ENCODE measurements at regions not wholly inside any gene's neighbourhood (a gene's known extent, or its start where the extent isn't known, plus 50 kb on each side); places are given as distances from the start of the nearest gene placed in this dataset.

DNA sequence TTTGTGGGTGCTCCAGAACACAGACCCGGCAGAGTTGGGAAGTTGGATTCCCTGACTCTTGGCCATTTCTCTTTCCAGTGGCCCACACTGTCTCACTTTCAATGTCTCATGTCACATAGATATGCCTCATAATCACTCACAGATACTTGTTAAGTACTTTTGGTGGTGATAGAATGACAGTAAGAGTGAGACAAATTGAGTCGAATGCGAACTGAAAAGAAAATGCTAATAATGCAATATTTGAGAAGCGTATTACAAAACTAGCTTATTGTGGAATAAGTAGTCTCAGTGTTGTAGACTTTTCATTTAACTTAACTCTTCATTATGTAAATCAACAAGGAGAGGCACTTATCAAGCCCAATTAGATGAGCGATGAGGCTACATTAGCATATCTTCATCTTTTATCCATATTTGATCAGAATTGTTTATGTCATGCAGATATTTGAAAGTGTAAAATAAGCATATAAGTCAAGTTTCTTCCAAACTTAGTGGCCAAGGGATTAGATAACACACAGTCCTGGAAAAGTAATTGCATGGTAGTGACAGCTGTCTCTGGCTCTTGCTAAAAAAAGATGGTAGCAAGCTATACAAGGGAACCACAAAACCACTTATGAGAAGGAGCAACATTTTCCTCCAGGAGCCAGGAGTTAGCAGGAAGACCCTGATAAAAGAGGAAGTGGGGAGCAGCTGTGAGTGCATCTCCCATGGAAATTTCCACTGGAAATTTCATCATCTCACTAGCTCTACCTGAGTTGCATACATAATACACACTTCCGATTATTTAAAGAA, 243.6 kb downstream of the ARRDC4 start:
- ChIA-PET POLR2A (no interaction called here), CTCF (no interaction called here)
- FAIRE-seq, result no peak
- no peak for ATAC-seq
- 42% methylated on average over 6 of the region's 6 CpGs for whole genome bisulfite sequencing (ENCODE audit: missing lambda C conversion rate)
- Histone ChIP-seq H3K4me3 (no peak overlapping the region), H3K4me1 (no peaks in the 10 kb centered on the region), H3K27ac (no peak overlapping the region), H3K4me2 (no peak overlapping the region), H3K9me3 (no peaks in the 10 kb centered on the region)
- no peak for DNase-seq (ENCODE audit: low read depth in 1 of 2, low spot score in 1 of 2)
- TF ChIP-seq MAFK (IDR thresholded peaks at IDR 0.05; ENCODE audit: partially characterized antibody) (peak; percentile 53), CEBPB (IDR thresholded peaks at IDR 0.05) (no peak)

DNA sequence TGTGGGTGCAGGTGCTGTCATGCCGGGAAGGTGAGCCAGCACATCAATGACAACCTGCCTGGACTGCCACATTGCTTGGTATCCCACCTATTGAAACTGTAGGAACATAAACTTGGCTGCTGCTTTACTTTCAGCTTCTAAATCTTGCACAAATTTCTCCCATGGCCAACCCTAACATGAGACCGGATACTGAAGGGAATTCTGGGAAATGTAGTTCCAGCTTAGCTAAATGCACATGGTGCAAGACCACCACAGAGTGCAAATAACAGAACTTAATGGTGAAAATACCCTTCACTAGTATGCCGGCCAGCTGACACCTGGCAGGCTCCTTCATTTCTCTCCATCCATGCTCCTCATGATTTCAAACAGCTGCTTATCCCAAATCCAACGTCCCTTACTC, 247.4 kb downstream of the ARRDC4 start:
- FAIRE-seq (no peak), ATAC-seq (no peak), DNase-seq (ENCODE audit: low read depth in 1 of 2, low spot score in 1 of 2) (no peak)
- H3K4me2 ChIP-seq, result no peak overlapping the region
- WGBS (ENCODE audit: missing lambda C conversion rate), result 5% methylated on average over 4 of the region's 4 CpGs
- ChIA-PET POLR2A (no interaction called here), CTCF (interaction anchor here (1.3 kb wide), 1 partner anchor 8 kb away, joined by 3 read pairs; no protein-coding TSS in a partner anchor)
- H3K27ac ChIP-seq, result no peak overlapping the region
- H3K9me3 ChIP-seq, result no peaks in the 10 kb centered on the region
- H3K4me1 ChIP-seq, result no peaks in the 10 kb centered on the region
- no peak overlapping the region for H3K4me3 ChIP-seq
- TF ChIP-seq CHD4 (IDR thresholded peaks at IDR 0.05; ENCODE audit: borderline replicate concordance) (no peak), TP53 (CRISPR knock-in tag; IDR thresholded peaks at IDR 0.05) (no peak), EHF (CRISPR knock-in tag; IDR thresholded peaks at IDR 0.05) (no peak), MAZ (IDR thresholded peaks at IDR 0.05; ENCODE audit: borderline replicate concordance, low read depth, low read length) (no peak), CBX8 (IDR thresholded peaks at IDR 0.05) (no peak), TFCP2L1 (CRISPR knock-in tag; IDR thresholded peaks at IDR 0.05) (no peak), CBX2 (IDR thresholded peaks at IDR 0.05; ENCODE audit: borderline replicate concordance, low read depth) (no peak), ESRRA (IDR thresholded peaks at IDR 0.05; ENCODE audit: borderline replicate concordance, low read length) (no peak), MYC (IDR thresholded peaks at IDR 0.05; ENCODE audit: borderline replicate concordance, low read length) (no peak)
- TF ChIP-seq, protein P1, sequence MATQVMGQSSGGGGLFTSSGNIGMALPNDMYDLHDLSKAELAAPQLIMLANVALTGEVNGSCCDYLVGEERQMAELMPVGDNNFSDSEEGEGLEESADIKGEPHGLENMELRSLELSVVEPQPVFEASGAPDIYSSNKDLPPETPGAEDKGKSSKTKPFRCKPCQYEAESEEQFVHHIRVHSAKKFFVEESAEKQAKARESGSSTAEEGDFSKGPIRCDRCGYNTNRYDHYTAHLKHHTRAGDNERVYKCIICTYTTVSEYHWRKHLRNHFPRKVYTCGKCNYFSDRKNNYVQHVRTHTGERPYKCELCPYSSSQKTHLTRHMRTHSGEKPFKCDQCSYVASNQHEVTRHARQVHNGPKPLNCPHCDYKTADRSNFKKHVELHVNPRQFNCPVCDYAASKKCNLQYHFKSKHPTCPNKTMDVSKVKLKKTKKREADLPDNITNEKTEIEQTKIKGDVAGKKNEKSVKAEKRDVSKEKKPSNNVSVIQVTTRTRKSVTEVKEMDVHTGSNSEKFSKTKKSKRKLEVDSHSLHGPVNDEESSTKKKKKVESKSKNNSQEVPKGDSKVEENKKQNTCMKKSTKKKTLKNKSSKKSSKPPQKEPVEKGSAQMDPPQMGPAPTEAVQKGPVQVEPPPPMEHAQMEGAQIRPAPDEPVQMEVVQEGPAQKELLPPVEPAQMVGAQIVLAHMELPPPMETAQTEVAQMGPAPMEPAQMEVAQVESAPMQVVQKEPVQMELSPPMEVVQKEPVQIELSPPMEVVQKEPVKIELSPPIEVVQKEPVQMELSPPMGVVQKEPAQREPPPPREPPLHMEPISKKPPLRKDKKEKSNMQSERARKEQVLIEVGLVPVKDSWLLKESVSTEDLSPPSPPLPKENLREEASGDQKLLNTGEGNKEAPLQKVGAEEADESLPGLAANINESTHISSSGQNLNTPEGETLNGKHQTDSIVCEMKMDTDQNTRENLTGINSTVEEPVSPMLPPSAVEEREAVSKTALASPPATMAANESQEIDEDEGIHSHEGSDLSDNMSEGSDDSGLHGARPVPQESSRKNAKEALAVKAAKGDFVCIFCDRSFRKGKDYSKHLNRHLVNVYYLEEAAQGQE (IDR thresholded peaks at IDR 0.05), result no peak

GRCh38 chr15:98213346-98213979, 253.0 kb downstream of the ARRDC4 start:
- Histone ChIP-seq H3K4me2 (no peak overlapping the region), H3K27ac (no peak overlapping the region), H3K4me1 (no peaks in the 10 kb centered on the region), H3K9me3 (no peaks in the 10 kb centered on the region), H3K4me3 (no peak overlapping the region)
- ChIA-PET POLR2A (no interaction called here), CTCF (interaction anchor here (0.9 to 1.0 kb wide), 3 partner anchors 9 to 208 kb away, joined by 3 read pairs; no protein-coding TSS in a partner anchor)
- DNase-seq (ENCODE audit: low read depth in 1 of 2, low spot score in 1 of 2) (no peak), FAIRE-seq (no peak), ATAC-seq (no peak)
- 27% methylated on average over 6 of the region's 6 CpGs for WGBS (ENCODE audit: missing lambda C conversion rate)
- TF ChIP-seq RAD21 (conservative IDR thresholded peaks at IDR 0.05 in 1 of 2, IDR thresholded peaks at IDR 0.05 in 1 of 2), result no peak
- no peak for TF ChIP-seq EHMT2 (IDR thresholded peaks at IDR 0.05; ENCODE audit: low read depth)
- TF ChIP-seq MYC (IDR thresholded peaks at IDR 0.05; ENCODE audit: borderline replicate concordance, low read length), result no peak
- no peak for TF ChIP-seq ZFP36 (IDR thresholded peaks at IDR 0.05; ENCODE audit: borderline replicate concordance, partially characterized antibody)
- TF ChIP-seq JUN (IDR thresholded peaks at IDR 0.05), result no peak
- TF ChIP-seq RCOR1 (IDR thresholded peaks at IDR 0.05; ENCODE audit: low read depth, low read length), result no peak
- TF ChIP-seq HMGXB4 (CRISPR knock-in tag; IDR thresholded peaks at IDR 0.05; ENCODE audit: borderline replicate concordance), result no peak
- TF ChIP-seq KDM5A (IDR thresholded peaks at IDR 0.05), result no peak
- TF ChIP-seq POLR2AphosphoS2 (conservative IDR thresholded peaks at IDR 0.05; ENCODE audit: low read length), result no peak
- no peak for TF ChIP-seq ATOH8 (CRISPR knock-in tag; IDR thresholded peaks at IDR 0.05; ENCODE audit: low read depth)
- TF ChIP-seq CBX8 (IDR thresholded peaks at IDR 0.05), result no peak
- no peak for TF ChIP-seq MAFK (IDR thresholded peaks at IDR 0.05; ENCODE audit: partially characterized antibody)
- no peak for TF ChIP-seq SMC3 (IDR thresholded peaks at IDR 0.05)
- TF ChIP-seq CTCF (IDR thresholded peaks at IDR 0.05), result no peak

All from A549 (cell line).